ENCODE measurements at regions not wholly inside any gene's neighbourhood (a gene's known extent, or its start where the extent isn't known, plus 50 kb on each side); places are given as distances from the start of the nearest gene placed in this dataset.

DNA sequence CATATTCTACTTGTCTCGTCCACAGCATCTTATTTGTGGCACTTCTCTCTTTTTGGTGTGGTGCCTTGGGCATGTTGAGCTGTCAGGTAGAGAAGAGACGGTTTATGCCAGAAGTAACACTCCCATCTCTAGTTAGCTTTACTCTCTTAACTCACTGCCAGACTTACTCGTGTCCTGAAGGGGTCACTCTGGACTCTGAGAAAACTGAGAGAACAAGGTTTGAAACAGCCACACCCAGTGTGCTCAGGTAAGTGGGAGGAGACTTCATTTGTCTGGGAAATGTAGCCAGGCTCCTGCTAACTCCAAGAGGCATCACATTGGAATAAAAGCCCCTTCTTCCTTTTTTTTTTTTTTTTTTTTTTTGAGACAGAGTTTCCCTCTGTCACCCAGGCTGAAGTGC lies 360.8 kb downstream of the QKI start:
- no TSS peak for BruUV-seq (replicated peaks)
- TF ChIP-seq, protein P1, sequence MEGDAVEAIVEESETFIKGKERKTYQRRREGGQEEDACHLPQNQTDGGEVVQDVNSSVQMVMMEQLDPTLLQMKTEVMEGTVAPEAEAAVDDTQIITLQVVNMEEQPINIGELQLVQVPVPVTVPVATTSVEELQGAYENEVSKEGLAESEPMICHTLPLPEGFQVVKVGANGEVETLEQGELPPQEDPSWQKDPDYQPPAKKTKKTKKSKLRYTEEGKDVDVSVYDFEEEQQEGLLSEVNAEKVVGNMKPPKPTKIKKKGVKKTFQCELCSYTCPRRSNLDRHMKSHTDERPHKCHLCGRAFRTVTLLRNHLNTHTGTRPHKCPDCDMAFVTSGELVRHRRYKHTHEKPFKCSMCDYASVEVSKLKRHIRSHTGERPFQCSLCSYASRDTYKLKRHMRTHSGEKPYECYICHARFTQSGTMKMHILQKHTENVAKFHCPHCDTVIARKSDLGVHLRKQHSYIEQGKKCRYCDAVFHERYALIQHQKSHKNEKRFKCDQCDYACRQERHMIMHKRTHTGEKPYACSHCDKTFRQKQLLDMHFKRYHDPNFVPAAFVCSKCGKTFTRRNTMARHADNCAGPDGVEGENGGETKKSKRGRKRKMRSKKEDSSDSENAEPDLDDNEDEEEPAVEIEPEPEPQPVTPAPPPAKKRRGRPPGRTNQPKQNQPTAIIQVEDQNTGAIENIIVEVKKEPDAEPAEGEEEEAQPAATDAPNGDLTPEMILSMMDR (IDR thresholded peaks at IDR 0.05; ENCODE audit: unreplicated experiment): no peak
- intact Hi-C loops (cut with micrococcal nuclease; ENCODE audit: unreplicated experiment): no loop called here
- no peaks in the 10 kb centered on the region for H3K9me3 Mint-ChIP-seq (ENCODE audit: low read depth, unreplicated experiment)
- H3K4me1 Mint-ChIP-seq (ENCODE audit: low read depth, unreplicated experiment): no peaks in the 10 kb centered on the region
- no peaks in the 10 kb centered on the region for H3K27me3 Mint-ChIP-seq (ENCODE audit: unreplicated experiment)
- no peak overlapping the region for H3K4me3 Mint-ChIP-seq (ENCODE audit: low read depth, unreplicated experiment)
- H3K36me3 Mint-ChIP-seq (ENCODE audit: insufficient read depth, unreplicated experiment): no peaks in the 10 kb centered on the region
- DNase-seq: no peak
- CTCF ChIA-PET: interaction anchor here (0.6 kb wide), 1 partner anchor 9 kb away, joined by 4 read pairs; no protein-coding TSS in a partner anchor
- H3K27ac Mint-ChIP-seq (ENCODE audit: unreplicated experiment): no peak overlapping the region

DNA sequence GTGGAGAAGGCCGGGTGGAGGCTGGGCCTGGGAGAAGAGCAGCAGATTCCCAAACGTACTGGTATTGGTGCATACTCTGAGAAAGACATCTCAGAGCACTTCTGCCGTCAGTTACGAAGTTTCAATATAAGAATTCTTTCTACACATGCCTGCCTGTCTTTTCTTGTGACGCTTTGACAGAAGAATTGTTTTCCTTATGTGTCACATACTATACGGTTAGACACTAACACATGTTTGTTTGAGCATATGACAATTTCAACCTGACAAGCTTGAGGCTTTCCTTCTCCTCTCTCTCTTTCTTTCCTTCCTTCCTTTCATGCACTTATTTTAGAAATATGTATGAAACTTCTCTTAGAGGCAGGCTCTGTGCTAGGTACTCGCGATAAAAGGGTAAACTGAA lies 360.0 kb downstream of the QKI start:
- Mint-ChIP-seq H3K27me3 (ENCODE audit: unreplicated experiment) (no peaks in the 10 kb centered on the region), H3K36me3 (ENCODE audit: insufficient read depth, unreplicated experiment) (no peaks in the 10 kb centered on the region), H3K9me3 (ENCODE audit: low read depth, unreplicated experiment) (no peaks in the 10 kb centered on the region), H3K4me3 (ENCODE audit: low read depth, unreplicated experiment) (no peak overlapping the region), H3K27ac (ENCODE audit: unreplicated experiment) (no peak overlapping the region), H3K4me1 (ENCODE audit: low read depth, unreplicated experiment) (no peaks in the 10 kb centered on the region)
- CTCF ChIA-PET: no interaction called here
- BruUV-seq (replicated peaks): no TSS peak
- TF ChIP-seq, protein P1 (IDR thresholded peaks at IDR 0.05; ENCODE audit: unreplicated experiment): no peak
- intact Hi-C loops (cut with micrococcal nuclease; ENCODE audit: unreplicated experiment): no loop called here
- DNase-seq: no peak

DNA sequence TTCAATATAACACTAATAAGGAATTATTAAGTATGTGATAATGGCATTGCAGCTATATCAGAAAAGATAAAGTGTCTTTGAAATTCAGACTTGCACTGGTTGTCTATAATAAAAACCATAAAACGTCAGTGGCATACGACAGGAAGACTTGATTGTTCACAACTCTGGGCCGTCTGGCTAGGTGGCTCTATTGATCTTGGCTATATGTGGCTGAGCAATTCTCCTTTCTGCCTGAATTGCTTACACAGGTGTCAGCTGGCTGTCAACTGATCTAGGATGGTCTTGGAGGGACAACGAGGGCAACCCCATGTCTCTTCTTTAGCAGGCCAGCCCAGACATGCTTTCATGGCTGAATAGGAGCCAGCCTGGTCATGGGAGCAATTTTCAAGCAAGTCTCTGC lies 359.1 kb downstream of the QKI start:
- intact Hi-C loops (cut with micrococcal nuclease; ENCODE audit: unreplicated experiment): no loop called here
- BruUV-seq (replicated peaks): no TSS peak
- Mint-ChIP-seq H3K27ac (ENCODE audit: unreplicated experiment) (no peak overlapping the region), H3K4me3 (ENCODE audit: low read depth, unreplicated experiment) (no peak overlapping the region), H3K27me3 (ENCODE audit: unreplicated experiment) (no peaks in the 10 kb centered on the region), H3K36me3 (ENCODE audit: insufficient read depth, unreplicated experiment) (no peaks in the 10 kb centered on the region), H3K9me3 (ENCODE audit: low read depth, unreplicated experiment) (no peaks in the 10 kb centered on the region), H3K4me1 (ENCODE audit: low read depth, unreplicated experiment) (no peaks in the 10 kb centered on the region)
- CTCF ChIA-PET: no interaction called here
- TF ChIP-seq, protein P1 (IDR thresholded peaks at IDR 0.05; ENCODE audit: unreplicated experiment): no peak
- no peak for DNase-seq

DNA sequence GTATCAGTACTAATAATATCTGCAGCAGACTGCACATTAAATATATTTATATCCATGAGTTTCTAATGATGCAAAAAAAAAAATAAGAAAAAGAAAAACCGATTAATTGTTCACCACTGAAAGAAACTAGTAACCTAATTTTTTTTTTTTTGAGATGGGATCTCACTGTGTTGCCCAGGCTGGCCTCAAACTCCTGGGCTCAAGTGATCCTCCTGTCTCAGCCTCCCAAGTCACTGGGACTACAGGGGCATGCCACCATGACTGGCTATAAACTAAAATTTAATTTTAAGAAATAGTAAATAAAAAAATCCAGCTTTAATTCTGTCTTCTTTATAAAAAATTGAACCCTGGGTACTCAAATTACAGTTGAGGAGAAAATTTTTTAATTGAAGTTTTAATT lies 358.2 kb downstream of the QKI start:
- TF ChIP-seq, protein P1 (IDR thresholded peaks at IDR 0.05; ENCODE audit: unreplicated experiment): no peak
- BruUV-seq (replicated peaks): no TSS peak
- CTCF ChIA-PET: no interaction called here
- Mint-ChIP-seq H3K27me3 (ENCODE audit: unreplicated experiment) (no peaks in the 10 kb centered on the region), H3K4me3 (ENCODE audit: low read depth, unreplicated experiment) (no peak overlapping the region), H3K9me3 (ENCODE audit: low read depth, unreplicated experiment) (no peaks in the 10 kb centered on the region), H3K27ac (ENCODE audit: unreplicated experiment) (no peak overlapping the region), H3K4me1 (ENCODE audit: low read depth, unreplicated experiment) (no peaks in the 10 kb centered on the region), H3K36me3 (ENCODE audit: insufficient read depth, unreplicated experiment) (no peaks in the 10 kb centered on the region)
- DNase-seq: no peak
- intact Hi-C loops (cut with micrococcal nuclease; ENCODE audit: unreplicated experiment): no loop called here

DNA sequence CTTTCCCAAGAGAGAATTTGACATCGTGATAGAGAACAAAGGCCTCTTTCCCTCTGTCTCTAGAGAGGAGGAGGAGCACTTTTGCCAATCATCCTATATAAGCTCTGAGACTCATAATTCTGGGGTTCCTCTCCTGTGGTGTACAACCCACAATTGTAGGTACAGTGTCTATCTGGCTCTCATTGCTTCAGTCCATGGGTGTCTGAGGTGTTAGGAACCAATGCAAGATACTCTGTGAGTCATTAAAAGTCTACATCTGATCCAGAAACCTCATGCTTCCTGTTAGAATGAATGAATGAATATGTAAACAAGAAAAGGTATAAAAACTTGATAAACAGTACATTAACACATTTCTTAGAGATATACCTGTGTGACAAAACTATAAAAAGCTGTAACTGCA lies 356.7 kb downstream of the QKI start:
- TF ChIP-seq, protein P1 (IDR thresholded peaks at IDR 0.05; ENCODE audit: unreplicated experiment): no peak
- intact Hi-C loops (cut with micrococcal nuclease; ENCODE audit: unreplicated experiment): no loop called here
- Mint-ChIP-seq H3K4me1 (ENCODE audit: low read depth, unreplicated experiment) (no peaks in the 10 kb centered on the region), H3K36me3 (ENCODE audit: insufficient read depth, unreplicated experiment) (no peaks in the 10 kb centered on the region), H3K9me3 (ENCODE audit: low read depth, unreplicated experiment) (no peaks in the 10 kb centered on the region), H3K4me3 (ENCODE audit: low read depth, unreplicated experiment) (no peak overlapping the region), H3K27ac (ENCODE audit: unreplicated experiment) (no peak overlapping the region), H3K27me3 (ENCODE audit: unreplicated experiment) (no peaks in the 10 kb centered on the region)
- CTCF ChIA-PET: no interaction called here
- no peak for DNase-seq
- BruUV-seq (replicated peaks): no TSS peak
